ENCODE measurements at regions not wholly inside any gene's neighbourhood (a gene's known extent, or its start where the extent isn't known, plus 50 kb on each side); places are given as distances from the start of the nearest gene placed in this dataset.

DNA sequence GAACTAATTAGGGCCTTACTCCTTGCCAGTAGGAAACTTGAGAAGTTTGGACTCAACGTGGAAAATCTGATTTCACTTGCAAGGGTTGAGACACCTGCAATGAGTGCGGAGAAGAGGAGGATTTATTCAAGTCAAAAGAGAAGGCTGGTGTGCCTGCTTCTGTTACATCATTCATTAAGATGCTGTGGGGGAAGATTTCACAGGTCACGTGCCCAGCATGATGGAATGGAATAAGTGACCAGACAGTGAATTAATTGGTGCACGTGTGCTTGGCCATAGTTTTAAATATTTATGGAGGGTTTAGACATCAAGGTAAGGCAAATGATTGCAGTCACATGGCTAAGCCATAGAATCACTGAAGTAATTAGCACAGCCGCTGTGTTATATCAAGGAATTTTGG is 155.0 kb downstream of the C7orf25 start:
- DNase-seq, result no peak

DNA sequence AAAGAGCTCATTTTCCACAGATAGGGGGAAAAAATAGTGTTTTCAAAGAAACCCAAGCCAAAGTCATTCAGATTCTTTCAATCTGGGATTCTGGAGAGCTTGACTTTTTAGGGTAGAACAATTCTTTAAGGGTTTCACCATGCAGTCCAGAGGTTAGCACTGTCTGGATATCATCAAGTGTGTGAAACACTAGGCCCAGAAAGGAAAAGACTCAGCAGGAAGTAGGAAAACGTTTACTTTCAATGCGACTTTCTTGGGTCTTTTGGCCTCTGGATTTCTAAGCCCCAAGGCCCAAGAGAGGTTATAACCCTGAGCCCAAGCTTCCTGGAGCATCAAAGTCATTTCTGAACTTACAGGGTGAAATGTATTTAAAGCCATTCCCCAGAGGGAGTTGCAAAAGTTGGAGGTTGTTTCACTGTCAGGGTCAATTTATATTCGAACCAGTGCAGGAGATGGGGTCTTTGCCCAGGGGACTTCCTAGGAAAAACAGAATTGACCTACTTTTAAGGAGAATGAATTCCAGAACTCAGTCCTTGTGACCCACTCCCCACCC is 158.0 kb downstream of the C7orf25 start:
- no peak for DNase-seq

DNA sequence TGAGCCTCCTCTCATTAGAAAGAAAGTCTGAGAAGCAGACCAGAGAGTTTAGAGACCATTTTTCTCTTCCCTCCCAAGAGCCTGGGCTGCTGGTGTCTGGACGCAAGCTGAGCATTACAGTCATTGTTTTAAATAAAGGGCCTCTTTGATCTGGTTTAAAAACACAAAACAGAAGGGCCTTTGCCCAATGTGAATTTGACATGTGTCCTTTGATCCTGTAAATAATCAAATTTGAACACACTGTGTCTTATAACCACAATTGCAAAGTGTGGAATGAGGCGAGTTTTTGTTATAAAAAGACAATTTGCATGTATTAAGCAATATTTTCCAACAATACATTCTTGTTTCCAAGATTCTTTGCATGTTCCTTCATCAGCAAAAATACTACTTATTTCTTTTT is 158.5 kb downstream of the C7orf25 start:
- DNase-seq, result no peak

DNA sequence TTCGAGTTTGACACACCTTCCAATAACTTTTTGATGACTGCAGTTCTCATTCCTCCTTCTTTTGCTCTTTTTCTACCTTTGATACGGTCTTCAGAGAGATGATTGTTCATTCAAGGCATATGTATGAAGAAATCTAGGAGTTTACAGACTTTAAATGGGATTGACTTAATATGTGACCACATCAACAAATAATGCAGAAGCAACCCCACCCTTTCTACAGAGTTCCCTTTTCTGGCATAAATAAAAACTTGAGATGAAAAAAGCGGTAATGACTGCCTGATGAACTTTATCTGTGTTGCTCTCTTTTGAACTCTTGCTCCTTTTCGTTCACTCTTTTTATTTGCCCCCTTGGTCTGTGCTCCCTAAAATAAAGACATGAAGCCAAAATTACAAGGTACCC is 161.7 kb downstream of the C7orf25 start:
- DNase-seq, result no peak

DNA sequence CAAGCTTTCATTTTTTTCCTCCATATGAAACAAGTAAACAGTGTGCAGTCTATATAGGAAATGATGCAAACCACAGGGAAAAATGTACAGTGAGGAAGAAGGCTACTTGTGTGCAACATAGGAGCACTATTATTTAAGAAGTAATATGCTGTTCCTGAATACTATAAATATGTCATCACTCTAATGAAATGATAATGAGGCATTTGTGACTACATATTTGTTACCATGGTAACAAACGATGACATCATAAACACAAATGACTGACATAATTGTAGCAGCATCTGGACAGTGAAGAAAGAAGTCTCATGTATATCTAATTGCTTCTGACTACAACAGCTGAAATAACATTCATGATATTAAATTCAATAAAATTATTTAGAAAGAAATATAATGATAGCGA is 164.8 kb downstream of the C7orf25 start:
- DNase-seq, result no peak

DNA sequence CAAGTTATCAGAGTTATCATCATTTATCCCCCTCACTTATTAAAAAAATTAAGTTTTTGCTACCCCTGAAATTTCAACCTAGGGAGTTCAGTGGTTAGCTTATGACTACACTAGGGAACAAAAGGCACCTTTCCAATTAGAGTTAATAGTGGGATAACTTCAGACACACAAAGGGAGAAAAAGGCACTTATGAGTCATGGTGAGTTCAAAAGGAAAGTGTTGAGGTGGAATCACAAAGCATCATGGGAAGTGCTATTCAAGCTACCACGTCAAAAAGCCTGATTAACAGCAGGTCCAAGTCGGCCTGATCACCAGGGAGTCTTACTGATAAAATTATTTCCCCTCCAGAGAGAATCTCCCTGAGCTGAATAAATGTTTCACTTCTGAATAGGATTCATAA is 165.7 kb downstream of the C7orf25 start:
- DNase-seq, result no peak

DNA sequence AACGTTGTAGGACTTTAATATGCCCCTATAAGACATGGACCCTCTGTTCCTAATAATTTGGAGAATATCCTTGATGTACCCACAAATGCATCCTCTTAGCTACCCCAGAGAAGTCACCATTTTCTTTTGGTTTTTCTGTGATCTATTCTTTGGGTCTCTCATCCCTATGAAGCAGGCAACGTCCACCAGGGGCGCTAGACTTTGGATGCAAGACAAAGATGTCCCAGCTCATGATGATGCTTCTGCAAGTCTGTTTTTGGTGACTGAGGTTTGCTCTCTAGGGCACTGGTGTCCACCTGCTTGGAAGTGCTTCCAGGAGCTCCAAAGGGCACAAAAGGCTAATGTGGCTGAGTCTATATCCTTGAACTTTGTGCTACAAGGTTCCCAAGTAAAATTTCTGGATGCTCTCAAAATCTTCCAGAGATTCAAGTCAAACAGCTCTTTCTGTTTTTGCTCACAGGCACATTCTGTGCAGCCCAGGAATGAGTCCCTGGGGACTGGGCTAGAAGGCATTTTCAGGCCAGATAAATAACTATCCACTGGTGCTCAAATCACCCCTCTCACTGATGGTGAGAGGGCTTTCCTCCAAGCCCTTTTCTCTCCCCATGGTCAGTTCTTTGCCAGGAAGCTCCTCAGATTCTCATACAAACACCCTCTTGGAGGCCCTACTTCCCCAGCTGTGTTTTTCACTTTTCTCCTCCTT is 166.4 kb downstream of the C7orf25 start:
- peak; percentile 5 for DNase-seq

DNA sequence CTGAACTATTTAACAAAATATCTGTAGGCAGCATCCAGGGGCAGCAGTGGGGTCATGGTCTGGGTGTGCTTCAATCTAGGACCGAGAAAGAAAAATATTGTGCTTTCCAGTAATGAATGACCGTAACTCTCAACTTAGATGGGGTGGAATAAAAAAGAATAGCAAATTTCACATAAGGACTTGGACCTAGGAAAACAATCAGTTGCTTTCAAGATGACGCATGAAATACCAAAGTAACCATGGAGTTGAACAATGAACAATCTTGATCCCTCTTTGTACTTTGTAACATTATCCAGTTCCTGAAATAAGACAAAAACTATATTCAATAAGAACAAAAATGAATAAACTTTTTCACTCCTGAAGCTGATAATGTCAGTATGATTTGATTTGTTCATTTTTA is 167.1 kb downstream of the C7orf25 start:
- no peak for DNase-seq

DNA sequence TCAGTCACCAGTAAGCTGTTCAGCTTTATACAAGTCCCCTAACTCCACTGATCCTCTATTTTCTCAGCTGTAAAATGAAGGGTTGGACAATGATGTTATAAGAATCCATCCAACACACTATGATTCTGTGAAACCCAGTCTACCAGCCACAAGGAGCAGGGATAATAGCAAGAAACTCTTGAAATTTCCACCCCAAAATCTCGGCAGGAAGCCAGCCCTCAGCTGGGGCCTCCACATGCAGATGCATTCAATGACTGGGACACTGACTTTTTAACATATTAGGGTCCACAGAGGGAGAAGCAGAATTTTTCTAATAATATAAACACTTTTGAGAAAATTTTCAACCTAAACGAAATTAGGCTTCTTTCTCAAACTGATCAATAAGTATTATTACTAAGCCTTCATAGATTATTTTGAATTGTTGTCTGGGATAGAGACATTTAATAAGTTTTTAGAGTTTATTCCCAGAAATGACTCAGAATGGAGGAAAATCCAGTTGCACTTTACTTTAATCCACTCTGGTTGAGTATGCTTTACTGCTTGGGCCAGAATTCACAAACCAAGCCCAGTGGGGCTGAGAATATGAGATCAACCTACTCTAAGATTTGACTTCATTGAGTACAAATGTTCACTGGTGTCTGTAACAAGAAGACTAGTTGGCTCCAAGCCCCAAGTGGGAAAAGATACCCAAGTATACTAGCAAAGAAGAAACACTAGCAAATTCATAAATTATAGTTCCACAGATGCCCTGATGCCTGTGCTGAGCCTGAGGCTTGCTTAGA is 168.6 kb downstream of the C7orf25 start:
- no peak for DNase-seq

DNA sequence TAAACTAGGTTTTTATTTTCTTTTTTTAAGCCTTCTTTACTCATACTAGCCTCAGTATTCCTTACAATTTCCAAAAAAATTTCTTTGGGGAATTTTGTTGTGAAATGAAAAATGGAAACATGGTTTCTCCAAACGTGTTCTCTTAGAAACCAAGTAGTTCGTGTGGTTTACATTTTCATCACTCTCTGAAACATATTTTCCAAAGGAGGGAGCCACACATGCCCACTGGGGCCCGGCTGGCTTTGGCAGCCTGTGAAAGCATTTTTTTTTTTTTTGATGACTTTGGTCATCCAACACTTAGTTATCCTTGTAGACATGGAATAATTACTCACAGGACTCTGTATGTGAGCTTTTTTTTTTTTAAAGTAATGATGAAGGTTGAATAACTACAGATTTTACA is 169.6 kb downstream of the C7orf25 start:
- DNase-seq, result no peak

DNA sequence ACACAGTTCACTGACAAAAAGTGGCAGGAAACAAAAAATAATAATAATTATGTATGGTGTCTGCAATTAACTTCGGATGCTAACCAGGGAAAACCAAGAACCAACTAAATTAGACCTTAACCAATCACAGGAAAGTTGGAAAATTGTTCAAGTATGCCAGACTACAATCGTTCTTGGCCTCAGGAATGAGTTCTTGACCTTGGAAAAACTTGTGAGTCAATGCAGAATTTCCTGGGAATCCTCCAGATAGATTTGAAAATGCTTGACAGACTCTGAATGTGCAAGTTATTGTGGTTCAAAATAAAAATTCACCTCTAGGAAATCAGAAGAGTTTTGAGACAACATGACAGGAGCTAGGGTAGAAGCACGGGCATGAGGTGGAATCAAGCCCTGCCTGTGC is 171.5 kb downstream of the C7orf25 start:
- no peak for DNase-seq

DNA sequence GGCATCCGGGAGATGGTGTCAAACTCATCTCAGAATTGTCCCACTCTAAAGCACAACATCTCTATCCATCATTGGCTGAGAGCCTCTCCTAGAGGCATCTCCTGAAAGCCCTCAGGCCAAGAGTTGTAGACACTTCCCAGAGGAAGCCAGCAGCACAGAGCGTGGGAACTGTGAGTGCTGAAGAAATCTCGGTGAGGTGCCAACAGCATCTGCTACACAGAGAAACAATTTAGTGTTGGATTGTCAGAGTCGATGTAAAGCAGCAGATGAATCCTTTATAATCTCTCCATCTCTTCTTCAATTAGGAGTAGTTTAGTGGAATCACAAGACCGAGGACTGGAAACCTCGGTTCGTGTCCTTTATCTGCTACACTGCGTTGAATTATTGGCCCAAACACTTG is 172.2 kb downstream of the C7orf25 start:
- no peak for DNase-seq

DNA sequence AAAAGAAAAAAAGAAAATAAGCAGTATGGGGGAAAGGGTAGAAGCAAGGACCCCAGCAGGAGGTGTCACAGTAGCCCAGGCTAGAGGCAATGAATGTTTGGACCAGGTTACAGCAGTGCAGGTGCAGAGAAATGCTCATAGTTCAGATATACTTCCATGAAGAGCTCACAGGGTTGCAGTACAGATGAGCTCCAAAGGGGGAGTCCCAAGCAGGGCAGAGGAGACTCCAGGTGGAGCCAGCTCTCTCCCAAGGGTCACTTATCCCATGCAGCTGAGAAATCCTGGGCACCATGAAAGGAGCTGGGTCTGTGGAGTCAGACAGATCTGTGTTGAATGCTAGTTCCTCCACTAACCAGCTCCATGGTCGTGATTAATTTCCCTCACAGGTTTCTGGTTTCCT is 174.9 kb downstream of the C7orf25 start:
- no peak for DNase-seq

DNA sequence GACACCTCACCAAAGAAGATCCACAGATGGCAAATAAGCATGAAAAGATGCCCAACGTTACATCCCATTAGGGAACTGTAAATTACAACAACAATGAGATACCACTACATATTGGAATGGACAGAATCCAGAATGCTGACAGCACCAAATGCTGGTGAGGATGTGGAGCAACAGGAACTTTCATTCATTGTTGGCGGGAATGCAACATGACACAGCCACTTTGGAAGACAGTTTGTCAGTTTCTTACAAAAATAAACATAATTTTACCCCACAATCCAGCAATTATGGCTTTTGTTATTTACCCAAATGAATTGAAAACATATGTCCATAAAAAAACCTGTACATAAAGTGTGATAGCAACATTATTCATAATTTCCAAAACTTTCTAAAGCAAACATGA is 176.8 kb downstream of the C7orf25 start:
- DNase-seq, result no peak

DNA sequence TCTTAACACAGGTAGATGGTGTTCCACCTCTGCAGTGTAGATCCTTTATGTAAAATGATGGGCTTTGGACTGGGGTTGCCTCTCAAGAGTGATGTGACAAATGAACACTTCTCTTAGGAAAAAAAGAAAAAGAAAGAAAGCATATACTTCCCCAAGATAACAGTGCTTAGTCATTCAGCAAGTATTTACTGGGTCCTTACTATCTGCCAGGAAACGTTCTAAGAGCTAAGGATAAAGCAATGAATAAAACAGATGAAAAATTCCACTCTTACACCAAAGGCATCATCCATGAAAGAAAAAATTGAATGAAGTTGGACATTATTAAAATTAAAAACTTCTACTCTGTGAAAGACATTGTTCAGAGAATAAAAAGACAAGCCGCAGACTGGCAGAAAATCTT is 177.3 kb downstream of the C7orf25 start:
- DNase-seq, result no peak

DNA sequence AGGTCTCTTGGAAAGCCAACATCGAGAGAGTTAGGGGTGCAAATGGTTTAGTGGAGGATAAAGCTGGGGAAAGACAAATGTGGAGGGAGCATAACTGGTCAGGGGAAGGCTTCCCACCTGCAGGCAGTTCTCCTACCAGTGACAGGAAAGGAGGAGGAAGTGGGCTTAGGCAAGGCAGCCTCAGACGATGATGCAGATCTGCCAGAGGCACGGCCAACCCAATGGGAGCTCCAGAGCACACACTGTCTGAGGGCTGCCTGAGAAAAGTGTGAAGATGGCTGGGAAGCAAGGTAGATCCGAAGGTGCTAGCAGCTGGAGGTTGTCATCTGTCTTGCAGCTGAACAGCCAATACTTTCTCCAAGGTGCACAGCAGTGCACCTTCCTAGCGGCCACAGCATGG is 178.8 kb downstream of the C7orf25 start:
- DNase-seq, result no peak

DNA sequence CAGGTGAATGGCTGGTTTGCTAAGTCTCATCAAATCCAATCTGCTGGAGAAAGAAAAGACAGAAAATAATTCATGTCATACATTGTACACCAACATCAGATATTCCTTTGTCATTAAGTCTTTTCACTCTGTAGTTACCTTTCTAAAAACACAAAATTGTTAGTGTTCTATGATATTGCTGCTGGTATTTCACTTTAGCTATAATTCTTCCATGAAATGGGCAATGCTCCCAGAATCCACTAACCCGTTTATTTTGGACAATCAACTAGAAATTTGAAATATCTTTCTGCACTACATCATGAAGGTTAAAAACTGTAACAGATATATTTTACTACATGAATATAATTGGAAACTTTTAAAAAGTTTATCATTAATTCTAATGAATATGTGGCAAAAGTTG is 181.3 kb downstream of the C7orf25 start:
- no peak for DNase-seq

DNA sequence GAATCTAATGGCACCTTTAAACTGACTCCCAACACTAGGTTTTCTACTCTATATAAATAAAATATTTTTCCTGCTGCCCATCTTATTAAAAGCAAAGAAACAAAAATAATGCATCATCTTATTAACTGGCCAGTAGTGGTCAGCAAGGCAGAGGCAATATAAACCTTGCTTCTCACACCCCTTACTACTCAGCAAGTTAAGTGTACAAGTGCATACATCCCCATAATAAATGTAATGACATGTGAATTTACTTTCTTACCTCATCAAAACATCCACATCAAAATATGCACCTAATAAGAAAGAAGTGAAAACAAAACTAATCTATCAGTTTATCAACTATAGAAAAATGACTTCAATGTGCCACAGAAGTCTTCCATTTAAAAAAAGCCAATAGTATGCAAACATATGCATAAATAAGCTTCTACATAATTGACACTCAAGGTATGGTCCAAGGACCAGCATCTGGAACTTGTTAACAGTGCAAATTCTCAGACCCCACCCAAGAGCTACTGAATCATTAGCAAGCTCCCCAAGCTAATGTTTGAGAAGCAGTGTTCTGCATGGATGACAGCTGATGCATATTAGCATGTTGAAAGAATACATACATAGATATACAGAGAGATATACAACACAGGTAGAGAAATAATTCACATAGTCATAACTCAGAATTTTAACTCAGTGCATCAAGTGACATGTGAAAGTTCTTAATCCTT is 182.7 kb downstream of the C7orf25 start:
- no peak for DNase-seq

DNA sequence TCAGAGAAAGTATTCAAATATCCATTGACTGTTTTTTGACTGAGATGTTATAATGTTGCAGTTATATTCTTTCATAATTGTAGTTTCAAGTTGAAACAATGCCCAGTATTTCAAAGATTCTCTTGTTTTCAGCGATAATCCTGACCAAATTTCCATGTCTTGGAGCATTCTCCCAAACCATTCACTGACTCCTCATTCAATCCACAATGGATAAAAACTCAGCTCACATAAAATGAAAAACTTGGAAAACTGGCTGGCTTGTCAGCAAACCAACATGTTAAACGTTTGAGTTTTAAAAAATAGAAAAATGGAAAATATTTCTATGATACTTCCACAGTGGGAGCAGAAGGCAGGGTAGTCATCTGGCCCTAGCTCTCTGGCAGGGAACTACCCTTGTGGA is 184.4 kb downstream of the C7orf25 start:
- DNase-seq, result no peak

DNA sequence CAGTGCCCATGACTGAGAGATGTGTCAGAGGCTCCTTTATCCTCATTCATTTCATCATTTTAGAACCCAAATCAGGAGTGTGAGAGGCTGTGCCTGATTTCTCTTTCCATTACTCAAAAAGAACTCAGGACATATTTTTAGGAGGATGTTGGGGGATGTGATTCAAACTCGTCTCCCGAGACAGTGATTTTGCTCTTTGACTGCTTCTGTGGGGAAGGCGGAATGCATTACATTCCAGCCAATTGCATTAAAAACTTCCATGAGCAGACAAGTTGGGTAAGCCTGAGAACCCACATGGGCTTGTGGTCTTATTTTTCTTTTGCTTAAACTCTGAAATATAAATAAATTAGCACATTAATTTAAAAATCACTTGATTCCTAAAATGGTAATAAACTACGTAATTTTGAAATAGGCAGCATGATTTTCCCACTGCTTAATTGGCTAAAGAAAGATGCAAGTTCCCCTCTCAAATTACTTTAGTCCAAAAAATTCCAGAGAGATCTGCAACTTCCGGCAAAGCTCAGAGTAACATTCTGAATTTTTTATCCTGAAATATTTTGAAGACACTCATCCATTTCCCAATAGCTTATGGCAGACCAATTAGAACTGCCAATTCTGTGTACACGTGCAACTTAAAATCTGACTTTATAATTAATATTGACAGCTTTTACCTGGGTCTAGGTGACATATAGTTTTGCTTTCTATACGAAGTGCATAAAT is 185.6 kb downstream of the C7orf25 start:
- no peak for DNase-seq

DNA sequence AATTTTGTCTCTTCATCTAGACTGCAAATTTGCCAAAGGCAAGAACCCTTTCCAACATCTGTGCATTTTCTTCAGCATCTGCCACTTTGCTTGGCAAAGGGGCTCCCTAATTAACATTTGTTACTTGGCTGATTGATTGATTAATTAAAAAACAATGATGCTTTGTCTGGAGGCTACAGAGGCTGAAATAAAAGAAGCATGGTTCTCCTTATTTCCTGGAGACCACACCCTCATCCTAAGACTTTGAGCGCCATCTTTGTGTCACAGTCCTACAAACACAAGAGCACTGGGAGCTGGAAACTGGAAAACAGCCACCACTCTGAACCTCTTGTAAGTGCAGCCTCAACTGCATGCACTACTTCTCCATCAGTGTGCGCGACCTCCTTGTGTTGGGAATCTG is 189.2 kb downstream of the C7orf25 start:
- no peak for DNase-seq

DNA sequence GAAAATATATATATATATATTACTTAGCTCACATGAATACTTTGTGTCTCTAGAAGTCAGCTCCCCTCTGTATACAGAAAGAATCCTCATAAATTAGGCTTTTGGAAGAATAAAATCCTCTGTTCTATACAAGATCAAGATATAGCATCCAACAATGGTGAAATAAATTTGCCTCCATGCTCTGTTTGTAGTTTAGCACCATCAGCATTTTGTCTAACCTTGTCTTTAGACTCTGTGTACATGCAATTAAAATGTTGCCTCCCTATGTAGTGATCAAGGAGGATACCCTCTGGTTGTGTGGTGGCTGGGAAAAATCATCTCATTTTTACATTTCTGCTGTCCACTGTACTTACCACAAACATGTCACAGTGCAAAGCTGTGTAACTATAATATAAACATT is 189.7 kb downstream of the C7orf25 start:
- no peak for DNase-seq

Measured in NCI-H2171 treated with DMSO at 0.1 percent for 48 hours (cell line).